Muscle layer of duodenum (tissue), 2 donors: ENCODE measurements at regions not wholly inside any gene's neighbourhood (a gene's known extent, or its start where the extent isn't known, plus 50 kb on each side); places are given as distances from the start of the nearest gene placed in this dataset.

Source experiments
- H3K27ac ChIP-seq: one replicate; pipeline ENCODE4 v1.7.0; 2013; ENCODE audit warnings: mild to moderate bottlenecking, low read length
- H3K27me3 ChIP-seq: one replicate; pipeline ENCODE4 v1.7.0; 2013; ENCODE audit warnings: low read depth, mild to moderate bottlenecking, control low read depth, low read length
- H3K36me3 ChIP-seq, 2 donors: one replicate each; pipeline ENCODE4 v1.7.0; 2013; ENCODE audit warnings: low read length in 2 of 2, control low read depth in 1 of 2, mild to moderate bottlenecking in 1 of 2; ENCODE audit not compliant: insufficient read depth in 2 of 2, control insufficient read depth in 1 of 2
- H3K4me1 ChIP-seq, 2 donors: one replicate each; pipeline ENCODE4 v1.7.0; 2013; ENCODE audit warnings: low read length in 2 of 2, mild to moderate bottlenecking in 2 of 2, control low read depth in 1 of 2, moderate library complexity in 1 of 2; ENCODE audit not compliant: insufficient read depth in 2 of 2, control insufficient read depth in 1 of 2
- H3K4me3 ChIP-seq, 2 donors: one replicate each; pipeline ENCODE4 v1.7.0; 2013; ENCODE audit warnings: low read length in 2 of 2, low read depth in 1 of 2, mild to moderate bottlenecking in 1 of 2
- H3K9me3 ChIP-seq, 2 donors: one replicate each; pipeline ENCODE4 v1.7.0; 2013; ENCODE audit warnings: low read length in 2 of 2, control low read depth in 1 of 2, mild to moderate bottlenecking in 1 of 2; ENCODE audit not compliant: control insufficient read depth in 1 of 2
- donor health status: healthy.

- Histone ChIP-seq H3K4me3 (no peak overlapping the region), H3K36me3 (no peaks in the 10 kb centered on the region), H3K9me3 (peaks cover 0 to 18% of the 10 kb centered on the region in 2 donors)
Measured at GRCh38 chr3:25257026-25257425, 171.0 kb upstream of the RARB start.

DNA sequence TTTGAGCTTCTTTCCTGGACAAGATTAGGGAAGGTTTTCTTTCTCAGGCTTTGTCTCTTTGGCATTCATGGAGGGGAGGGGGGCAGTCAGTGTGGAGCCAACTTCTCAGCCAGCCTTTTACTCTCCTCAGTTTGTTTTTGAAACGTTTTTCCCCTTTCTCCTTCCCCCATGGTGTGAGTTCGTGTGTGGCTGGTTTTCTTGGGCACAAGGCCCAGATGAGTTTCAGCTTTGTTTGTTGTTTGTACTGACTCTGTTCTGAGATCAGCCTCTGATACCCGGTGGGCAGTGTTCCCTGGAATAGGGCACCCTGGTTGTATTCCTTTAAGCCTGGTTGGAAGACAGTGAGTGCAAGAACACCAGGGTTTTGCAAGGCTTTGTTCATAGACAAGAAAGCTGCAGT is 168.2 kb upstream of the RARB start:
- H3K4me3 ChIP-seq: no peak overlapping the region
- no peaks in the 10 kb centered on the region for H3K4me1 ChIP-seq
- no peaks in the 10 kb centered on the region for H3K36me3 ChIP-seq
- H3K27me3 ChIP-seq: no peaks in the 10 kb centered on the region
- no peak overlapping the region for H3K27ac ChIP-seq
- H3K9me3 ChIP-seq: peaks cover 0 to 6% of the 10 kb centered on the region in 2 donors

More at GRCh38 chr3:25257026-25257425, 171.0 kb upstream of the RARB start:
- Histone ChIP-seq H3K27me3 (no peaks in the 10 kb centered on the region), H3K27ac (no peak overlapping the region), H3K4me1 (no peaks in the 10 kb centered on the region)

GRCh38 chr3:25262322-25262721 is 165.7 kb upstream of the RARB start:
- Histone ChIP-seq H3K36me3 (no peaks in the 10 kb centered on the region), H3K4me1 (no peaks in the 10 kb centered on the region), H3K27me3 (no peaks in the 10 kb centered on the region), H3K4me3 (no peak overlapping the region), H3K9me3 (peaks cover 0 to 6% of the 10 kb centered on the region in 2 donors), H3K27ac (no peak overlapping the region)

DNA sequence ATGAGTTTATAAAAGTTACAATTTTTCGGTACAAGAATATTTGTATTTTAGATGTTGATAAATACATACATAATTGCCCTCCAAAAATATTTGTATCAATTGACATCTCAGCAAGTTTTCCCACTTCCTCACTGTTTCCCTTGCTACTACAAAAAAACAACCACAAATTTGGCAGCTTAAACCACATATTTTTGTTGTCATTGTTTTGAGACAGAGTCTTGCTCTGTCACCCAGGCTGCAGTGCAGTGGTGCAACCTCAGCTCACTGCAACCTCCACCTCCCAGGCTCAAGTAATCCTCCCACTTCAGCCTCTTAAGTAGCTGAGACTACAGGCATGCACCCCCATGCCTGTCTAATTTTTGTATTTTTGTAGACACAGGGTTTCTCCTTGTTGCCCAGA is 162.8 kb upstream of the RARB start:
- Histone ChIP-seq H3K36me3 (no peaks in the 10 kb centered on the region), H3K4me3 (no peak overlapping the region)

DNA sequence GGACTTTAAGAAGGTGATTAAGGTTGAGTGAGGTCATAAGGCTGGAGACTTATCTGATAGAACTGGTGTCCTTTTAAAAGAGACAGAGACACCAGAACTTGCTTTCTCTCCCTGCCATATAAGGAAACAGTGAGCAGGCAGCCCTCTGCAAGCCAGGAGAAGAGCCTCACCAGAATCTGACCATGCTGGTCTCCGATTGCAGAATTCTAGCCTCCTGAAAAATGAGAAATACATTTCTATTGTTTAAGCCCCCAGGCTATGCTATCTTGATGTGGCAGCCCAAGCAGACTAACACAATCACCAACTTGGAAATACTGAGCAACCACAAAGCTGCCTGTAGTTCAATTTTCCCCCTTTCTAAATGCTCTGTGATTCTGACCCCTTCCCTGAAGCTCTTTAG is 161.4 kb upstream of the RARB start:
- Histone ChIP-seq H3K36me3 (no peaks in the 10 kb centered on the region), H3K9me3 (no peaks in the 10 kb centered on the region), H3K27me3 (no peaks in the 10 kb centered on the region), H3K27ac (no peak overlapping the region), H3K4me3 (no peak overlapping the region), H3K4me1 (no peaks in the 10 kb centered on the region)

More for the DNA sequence above, 162.8 kb upstream of the RARB start:
- Histone ChIP-seq H3K27ac (no peak overlapping the region), H3K27me3 (no peaks in the 10 kb centered on the region), H3K4me1 (no peaks in the 10 kb centered on the region), H3K9me3 (no peaks in the 10 kb centered on the region)

DNA sequence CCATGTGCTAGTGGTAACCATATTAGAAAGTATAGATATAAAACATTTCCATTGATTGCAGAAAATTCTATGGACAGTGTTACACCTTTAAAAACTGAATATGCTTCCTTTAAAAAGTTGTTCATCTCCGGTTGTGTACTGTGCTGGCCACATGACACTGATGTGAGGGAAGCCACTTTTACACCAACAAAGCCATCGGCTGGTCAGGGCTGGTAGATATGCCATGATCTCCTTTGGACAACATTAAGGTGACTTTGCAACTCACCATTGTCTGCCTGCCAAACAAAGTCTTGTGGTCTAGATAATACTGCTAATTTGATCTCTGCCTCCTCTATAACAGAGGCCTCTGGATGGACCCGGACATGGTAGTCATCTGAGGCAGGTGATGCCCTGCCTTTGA is 156.0 kb upstream of the RARB start:
- no peaks in the 10 kb centered on the region for H3K9me3 ChIP-seq
- H3K4me3 ChIP-seq: no peak overlapping the region
- no peak overlapping the region for H3K27ac ChIP-seq
- no peaks in the 10 kb centered on the region for H3K4me1 ChIP-seq
- H3K36me3 ChIP-seq: no peaks in the 10 kb centered on the region
- H3K27me3 ChIP-seq: no peaks in the 10 kb centered on the region

GRCh38 chr3:25273582-25274171 is 154.4 kb upstream of the RARB start:
- H3K4me1 ChIP-seq: no peaks in the 10 kb centered on the region
- no peak overlapping the region for H3K4me3 ChIP-seq
- H3K36me3 ChIP-seq: no peaks in the 10 kb centered on the region
- H3K27ac ChIP-seq: no peak overlapping the region
- no peaks in the 10 kb centered on the region for H3K27me3 ChIP-seq
- no peaks in the 10 kb centered on the region for H3K9me3 ChIP-seq

- Histone ChIP-seq H3K27ac (no peak overlapping the region), H3K4me1 (no peaks in the 10 kb centered on the region), H3K36me3 (no peaks in the 10 kb centered on the region), H3K4me3 (no peak overlapping the region), H3K9me3 (no peaks in the 10 kb centered on the region), H3K27me3 (no peaks in the 10 kb centered on the region)
Measured at GRCh38 chr3:25277503-25277902, 150.6 kb upstream of the RARB start.

DNA sequence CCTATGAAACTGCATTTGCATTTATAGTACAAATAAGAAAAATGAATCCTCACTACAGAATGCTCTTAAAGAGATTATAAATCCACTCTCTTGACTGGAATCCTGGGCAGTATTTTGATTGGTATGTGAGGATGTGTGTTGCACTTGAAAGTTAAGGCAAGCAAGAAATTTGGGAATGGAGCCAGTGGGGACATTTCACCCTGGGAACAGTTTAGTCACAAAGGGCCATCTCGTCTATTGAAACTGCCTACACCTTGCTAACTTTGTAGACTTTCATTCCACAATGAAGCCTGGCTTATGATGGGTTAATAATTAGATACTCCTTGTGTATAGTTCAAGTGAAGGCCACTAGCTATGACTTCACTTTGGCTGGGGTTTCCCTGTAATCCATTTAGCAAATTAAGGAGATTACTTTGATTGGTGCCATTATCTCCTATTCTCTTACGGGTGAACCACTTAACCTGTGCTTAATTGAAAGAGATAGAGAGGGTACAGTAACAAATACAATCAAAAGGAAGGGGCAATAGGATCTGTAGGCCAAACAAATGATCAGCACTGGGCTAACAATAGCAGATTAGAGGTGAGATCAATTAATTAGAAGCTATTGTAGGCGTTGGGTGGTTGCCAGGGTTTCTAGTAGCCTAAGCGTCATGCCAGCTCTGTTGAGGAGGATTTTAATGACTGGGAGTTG is 146.9 kb upstream of the RARB start:
- no peak overlapping the region for H3K27ac ChIP-seq
- H3K4me1 ChIP-seq: no peaks in the 10 kb centered on the region
- no peaks in the 10 kb centered on the region for H3K27me3 ChIP-seq
- no peaks in the 10 kb centered on the region for H3K36me3 ChIP-seq
- no peak overlapping the region for H3K4me3 ChIP-seq
- no peaks in the 10 kb centered on the region for H3K9me3 ChIP-seq

- Histone ChIP-seq H3K4me3 (no peak overlapping the region), H3K9me3 (no peaks in the 10 kb centered on the region), H3K27me3 (no peaks in the 10 kb centered on the region), H3K27ac (no peak overlapping the region), H3K36me3 (no peaks in the 10 kb centered on the region), H3K4me1 (no peaks in the 10 kb centered on the region)
Measured at GRCh38 chr3:25281732-25282126, 146.3 kb upstream of the RARB start.

DNA sequence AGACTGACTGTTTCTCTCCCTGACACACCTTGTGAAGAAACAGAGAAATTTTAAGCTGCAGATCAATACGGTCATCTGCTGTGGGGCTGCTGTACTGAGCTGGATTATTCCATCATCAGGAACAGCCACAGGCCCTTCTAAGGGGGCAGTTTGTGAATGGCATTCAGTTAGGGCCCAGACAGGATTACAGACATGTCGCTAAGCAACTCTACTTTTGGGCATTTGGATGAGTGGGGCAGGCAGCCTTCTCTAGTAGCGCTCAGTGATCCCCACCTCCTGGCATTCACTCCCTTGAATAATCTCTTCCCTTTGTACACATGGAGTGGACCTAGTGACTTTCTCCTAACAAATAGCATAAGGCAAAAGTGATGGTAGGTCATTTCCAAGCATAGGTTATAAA is 144.4 kb upstream of the RARB start:
- Histone ChIP-seq H3K4me1 (no peaks in the 10 kb centered on the region), H3K36me3 (no peaks in the 10 kb centered on the region), H3K9me3 (no peaks in the 10 kb centered on the region), H3K4me3 (no peak overlapping the region), H3K27ac (no peak overlapping the region), H3K27me3 (no peaks in the 10 kb centered on the region)

DNA sequence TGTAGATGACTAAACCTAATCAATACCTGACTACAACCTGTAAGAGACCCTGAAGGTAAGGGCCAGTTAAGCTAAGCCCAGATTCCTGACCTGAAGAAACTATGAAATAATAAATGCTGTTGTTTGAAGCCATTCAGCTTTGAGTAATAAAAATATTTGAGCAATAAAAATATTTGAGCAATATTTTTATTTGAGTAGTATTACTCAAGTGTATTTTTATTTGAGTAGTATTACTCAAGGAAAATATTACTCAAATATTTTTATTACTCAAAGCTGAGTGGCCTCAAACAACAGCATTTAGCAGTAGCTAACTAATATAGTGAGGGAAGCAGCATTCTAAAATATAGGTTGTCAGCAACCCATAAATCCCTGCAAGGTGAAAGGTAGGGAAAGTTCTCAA is 143.8 kb upstream of the RARB start:
- H3K36me3 ChIP-seq: no peaks in the 10 kb centered on the region
- no peak overlapping the region for H3K4me3 ChIP-seq
- H3K27me3 ChIP-seq: no peaks in the 10 kb centered on the region
- no peaks in the 10 kb centered on the region for H3K9me3 ChIP-seq
- no peaks in the 10 kb centered on the region for H3K4me1 ChIP-seq
- H3K27ac ChIP-seq: no peak overlapping the region
